Kidney (tissue), 13 donors: ENCODE measurements at regions not wholly inside any gene's neighbourhood (a gene's known extent, or its start where the extent isn't known, plus 50 kb on each side); places are given as distances from the start of the nearest gene placed in this dataset.

ENCODE experiments used
- DNase-seq, 5 donors: peaks; one replicate each; pipeline ENCODE4 v3.0.0-alpha.2; 2013 to 2020
- FAIRE-seq: peaks from 2 replicates; lab custom pipeline; 2012; peaks lifted over from hg19 to GRCh38; lab: Jason Lieb, UNC
- H3K27ac ChIP-seq, 2 donors: one replicate each; pipeline ENCODE4 v1.7.0; 2013; ENCODE audit warnings: low read depth in 2 of 2, low read length in 2 of 2, inconsistent platforms in 1 of 2
- H3K27me3 ChIP-seq: one replicate; pipeline ENCODE4 v1.7.1; 2013; ENCODE audit warnings: low read length, inconsistent platforms; ENCODE audit not compliant: control insufficient read depth, insufficient read depth
- H3K36me3 ChIP-seq, 3 donors: one replicate each; pipeline versions ENCODE4 v1.7.0 to v1.7.1; 2013; ENCODE audit warnings: low read length in 3 of 3, control low read depth in 1 of 3, inconsistent platforms in 1 of 3; ENCODE audit not compliant: insufficient read depth in 3 of 3, control insufficient read depth in 2 of 3
- H3K4me1 ChIP-seq, 3 donors: one replicate each; pipeline versions ENCODE4 v1.7.0 to v1.7.1; 2013; ENCODE audit warnings: low read length in 3 of 3, inconsistent platforms in 1 of 3, low read depth in 1 of 3; ENCODE audit not compliant: control insufficient read depth in 2 of 3, insufficient read depth in 2 of 3
- H3K4me3 ChIP-seq, 3 donors: one replicate each; pipeline versions ENCODE4 v1.7.0 to v1.8.1; 2013; ENCODE audit warnings: low read length in 3 of 3, control low read depth in 1 of 3, inconsistent platforms in 1 of 3
- H3K9ac ChIP-seq, 3 donors: one replicate each; pipeline versions ENCODE4 v1.7.0 to v1.7.1; 2013; ENCODE audit warnings: low read length in 3 of 3, control low read depth in 1 of 3, inconsistent platforms in 1 of 3
- H3K9me3 ChIP-seq, 3 donors: one replicate each; pipeline versions ENCODE4 v1.7.0 to v1.7.1; 2013; ENCODE audit warnings: low read length in 3 of 3, control low read depth in 1 of 3, inconsistent platforms in 1 of 3; ENCODE audit not compliant: control insufficient read depth in 2 of 3, insufficient read depth in 1 of 3
- CTCF ChIP-seq: IDR thresholded peaks from 3 replicates; pipeline ENCODE4 v1.5.1; 2012; ENCODE audit warnings: mild to moderate bottlenecking, moderate library complexity, borderline replicate concordance; ENCODE audit not compliant: insufficient read depth; ENCODE audit errors: extremely low read depth
- intact Hi-C: fragments of 100-400 bp; cut with DNase I; formaldehyde crosslinking; loops from one replicate; pipeline ENCODE4 v1.11.1; 2022
- donor health status: control.
- donor health status: control.
- donor health status: control.
- donor health status: control.
- donor health status: control.
- donor health status: DM: yes; HTN: yes; CAD: no.
- donor health status: Normal renal cell carcinoma (clear cell type).

GRCh38 chr9:79986437-79986836, 414.7 kb downstream of the TLE4 start:
- intact Hi-C loops, result no loop called here
- FAIRE-seq, result no peak
- Histone ChIP-seq H3K4me3 (no peak overlapping the region), H3K4me1 (peaks cover 0 to 4% (median 0%) of the 10 kb centered on the region in 3 donors), H3K27ac (no peak overlapping the region), H3K9me3 (no peaks in the 10 kb centered on the region), H3K27me3 (no peaks in the 10 kb centered on the region), H3K36me3 (no peaks in the 10 kb centered on the region), H3K9ac (no peak overlapping the region)
- DNase-seq, result no peak
- no peak for TF ChIP-seq CTCF

GRCh38 chr9:79985772-79986171, 414.0 kb downstream of the TLE4 start:
- no peak overlapping the region for H3K9ac ChIP-seq
- intact Hi-C loops, result no loop called here
- H3K9me3 ChIP-seq, result no peaks in the 10 kb centered on the region

GRCh38 chr9:79985264-79985663, 413.5 kb downstream of the TLE4 start:
- Histone ChIP-seq H3K4me1 (peaks cover 0 to 4% (median 0%) of the 10 kb centered on the region in 3 donors), H3K27me3 (no peaks in the 10 kb centered on the region), H3K36me3 (no peaks in the 10 kb centered on the region), H3K9me3 (no peaks in the 10 kb centered on the region), H3K27ac (no peak overlapping the region), H3K9ac (no peak overlapping the region), H3K4me3 (no peak overlapping the region)
- DNase-seq, result peak in 2 of 5 donors; percentile 22
- intact Hi-C loops, result no loop called here
- no peak for TF ChIP-seq CTCF
- no peak for FAIRE-seq

More at GRCh38 chr9:79985772-79986171, 414.0 kb downstream of the TLE4 start:
- no peaks in the 10 kb centered on the region for H3K36me3 ChIP-seq
- no peak overlapping the region for H3K4me3 ChIP-seq
- H3K27ac ChIP-seq, result no peak overlapping the region
- H3K27me3 ChIP-seq, result no peaks in the 10 kb centered on the region
- FAIRE-seq, result no peak
- no peak for DNase-seq
- H3K4me1 ChIP-seq, result peaks cover 0 to 4% (median 0%) of the 10 kb centered on the region in 3 donors
- no peak for TF ChIP-seq CTCF
